Naive B cell (primary cell): ENCODE measurements at regions not wholly inside any gene's neighbourhood (a gene's known extent, or its start where the extent isn't known, plus 50 kb on each side); places are given as distances from the start of the nearest gene placed in this dataset.

Source experiments
- ATAC-seq, 2 donors: fragments of 150-1000 bp; cut with Tn5 transposase; 2 replicates each; pipeline ENCODE4 v1.10.0; 2021; ENCODE audit warnings: low read depth in 2 of 2, mild to moderate bottlenecking in 2 of 2, moderate library complexity in 2 of 2
- DNase-seq: peaks from one replicate; pipeline ENCODE4 v3.0.0; 2022
- H3K27ac Mint-ChIP-seq, 6 donors: one replicate each; pipeline ENCODE4 v1.8.0; 2020 to 2022; ENCODE audit warnings: mild to moderate bottlenecking in 6 of 6, mixed read lengths in 6 of 6, moderate library complexity in 5 of 6, inconsistent platforms in 2 of 6
- H3K27me3 Mint-ChIP-seq, 3 donors: one replicate each; pipeline ENCODE4 v1.8.0; 2021 to 2022; ENCODE audit warnings: mixed read lengths in 3 of 3, mild to moderate bottlenecking in 1 of 3
- H3K36me3 Mint-ChIP-seq, 2 donors: one replicate each; pipeline ENCODE4 v1.8.0; 2020 to 2022; ENCODE audit warnings: mixed read lengths in 2 of 2, inconsistent platforms in 1 of 2, mild to moderate bottlenecking in 1 of 2
- H3K4me1 Mint-ChIP-seq, 3 donors: one replicate each; pipeline ENCODE4 v1.8.0; 2020 to 2022; ENCODE audit warnings: mixed read lengths in 3 of 3, inconsistent platforms in 1 of 3, mild to moderate bottlenecking in 1 of 3, moderate library complexity in 1 of 3
- H3K4me3 Mint-ChIP-seq, 8 donors: one replicate each; pipeline ENCODE4 v1.8.0; 2020 to 2022; ENCODE audit warnings: mild to moderate bottlenecking in 8 of 8, mixed read lengths in 8 of 8, moderate library complexity in 8 of 8, inconsistent platforms in 2 of 8
- H3K9me3 Mint-ChIP-seq, 7 donors: one replicate each; pipeline ENCODE4 v1.8.0; 2020 to 2022; ENCODE audit warnings: mixed read lengths in 7 of 7, mild to moderate bottlenecking in 5 of 7, inconsistent platforms in 2 of 7, moderate library complexity in 1 of 7

DNA sequence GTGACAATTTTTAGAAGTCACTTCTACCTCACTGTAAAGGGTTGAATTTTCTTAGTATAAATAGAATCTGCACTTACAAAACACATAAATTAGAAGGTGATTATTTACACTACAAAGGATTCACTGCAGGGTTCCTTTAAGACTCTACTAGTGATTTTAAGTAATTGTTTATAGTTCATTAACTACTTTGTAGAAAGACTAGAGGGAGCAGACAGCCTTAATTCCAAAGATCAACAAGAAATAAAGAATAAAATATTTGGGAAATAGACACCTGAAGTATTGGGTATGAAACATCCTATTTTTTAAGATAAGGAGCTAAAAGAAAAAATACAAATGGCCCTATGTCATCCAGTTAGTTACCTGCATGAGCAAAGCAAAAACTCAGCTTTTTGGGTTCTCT is 360.5 kb upstream of the ALCAM start:
- no peak overlapping the region for H3K4me3 Mint-ChIP-seq
- no peaks in the 10 kb centered on the region for H3K36me3 Mint-ChIP-seq
- H3K27me3 Mint-ChIP-seq = no peaks in the 10 kb centered on the region
- ATAC-seq (no peak), DNase-seq (no peak)
- H3K4me1 Mint-ChIP-seq = no peaks in the 10 kb centered on the region
- H3K27ac Mint-ChIP-seq = no peak overlapping the region
- peaks cover 0 to 9% (median 3%) of the 10 kb centered on the region in 7 donors for H3K9me3 Mint-ChIP-seq

DNA sequence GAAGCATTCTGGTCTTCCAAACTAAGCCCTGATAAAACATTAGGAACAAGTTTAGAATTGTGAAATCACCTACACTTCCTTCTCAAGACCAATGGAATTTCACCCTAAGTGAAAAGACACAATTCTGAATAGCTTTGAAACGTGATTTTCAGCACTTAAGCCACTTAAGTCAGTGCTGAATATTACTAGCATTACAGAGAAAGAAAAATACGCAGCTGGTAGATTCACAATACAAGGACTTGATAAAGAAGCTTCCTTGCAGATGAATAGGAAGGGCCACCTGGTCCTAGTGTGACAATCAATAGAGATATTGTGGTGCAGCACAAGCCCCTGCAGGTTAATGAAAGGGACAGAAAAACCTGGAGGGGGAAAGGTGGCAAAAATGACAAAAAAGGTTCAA is 353.1 kb upstream of the ALCAM start:
- Mint-ChIP-seq H3K4me3 (no peak overlapping the region), H3K4me1 (no peaks in the 10 kb centered on the region), H3K27me3 (no peaks in the 10 kb centered on the region), H3K36me3 (no peaks in the 10 kb centered on the region), H3K27ac (no peak overlapping the region), H3K9me3 (peaks cover 0 to 9% (median 0%) of the 10 kb centered on the region in 7 donors)
- DNase-seq = no peak
- ATAC-seq = no peak

DNA sequence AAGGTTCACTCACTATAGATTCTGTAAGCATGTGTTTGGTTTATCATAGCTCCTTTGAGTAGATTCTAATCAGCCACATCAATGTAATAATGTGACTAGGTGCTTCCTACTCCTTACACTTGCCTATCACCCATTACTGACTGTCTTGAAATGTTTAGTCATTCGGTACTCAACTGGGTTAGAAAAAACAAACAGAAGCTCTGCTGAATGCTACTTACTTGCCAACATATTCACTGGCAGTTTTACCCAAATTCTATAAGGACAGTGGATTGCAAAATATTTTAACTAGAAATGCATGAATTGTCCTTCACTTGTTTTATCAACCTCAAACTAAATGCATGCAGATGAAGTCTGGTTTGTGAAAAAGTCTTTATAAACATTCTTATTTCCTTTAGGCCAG is 352.1 kb upstream of the ALCAM start:
- no peak for DNase-seq
- no peaks in the 10 kb centered on the region for H3K36me3 Mint-ChIP-seq
- H3K4me3 Mint-ChIP-seq = no peak overlapping the region

DNA sequence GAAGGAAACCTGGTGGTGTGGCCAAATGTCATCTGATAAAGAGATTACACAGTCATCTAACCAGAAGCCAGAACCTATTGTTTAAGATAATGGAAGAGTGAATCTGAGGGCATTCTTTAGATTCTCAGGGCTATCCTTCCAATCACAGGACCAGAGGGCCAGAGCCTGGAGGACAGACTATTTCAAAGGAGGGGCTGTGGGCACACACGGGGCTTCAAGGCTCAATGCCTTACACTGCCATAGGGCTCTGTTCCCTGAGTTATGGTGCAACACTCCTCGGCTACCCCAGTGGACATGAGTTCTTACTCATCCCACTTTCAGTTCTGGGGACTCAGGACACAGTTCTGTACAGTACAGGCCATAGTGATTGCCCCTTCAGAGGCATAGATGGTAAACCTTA is 343.9 kb upstream of the ALCAM start:
- ATAC-seq (no peak), DNase-seq (no peak)
- Mint-ChIP-seq H3K4me1 (no peaks in the 10 kb centered on the region), H3K4me3 (no peak overlapping the region), H3K27ac (no peak overlapping the region), H3K36me3 (no peaks in the 10 kb centered on the region), H3K27me3 (no peaks in the 10 kb centered on the region), H3K9me3 (no peaks in the 10 kb centered on the region)

More for the DNA sequence above, 352.1 kb upstream of the ALCAM start:
- no peaks in the 10 kb centered on the region for H3K27me3 Mint-ChIP-seq
- no peak overlapping the region for H3K27ac Mint-ChIP-seq
- H3K9me3 Mint-ChIP-seq = peaks cover 0 to under 1% (median 0%) of the 10 kb centered on the region in 7 donors
- ATAC-seq = no peak
- H3K4me1 Mint-ChIP-seq = no peaks in the 10 kb centered on the region

DNA sequence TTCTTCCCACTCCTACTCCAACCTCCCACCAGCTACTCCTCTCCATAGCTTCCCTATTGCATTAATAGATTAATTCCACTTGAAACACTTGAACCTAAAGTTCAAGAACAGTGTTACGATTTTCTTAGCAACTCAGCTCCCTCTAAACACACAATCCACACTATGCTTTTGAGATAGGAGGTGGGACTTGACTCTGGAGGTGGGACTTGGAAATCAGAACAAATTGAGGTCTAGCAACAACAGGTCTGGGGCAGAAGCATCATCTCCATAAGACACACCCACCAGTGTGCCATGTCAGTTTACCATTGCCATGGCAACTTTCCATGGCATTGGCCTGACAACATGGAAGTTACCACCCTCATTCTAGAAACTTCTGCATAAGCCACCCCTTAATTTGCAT is 336.5 kb upstream of the ALCAM start:
- Mint-ChIP-seq H3K4me3 (no peak overlapping the region), H3K27me3 (no peaks in the 10 kb centered on the region), H3K36me3 (no peaks in the 10 kb centered on the region), H3K4me1 (no peaks in the 10 kb centered on the region), H3K27ac (no peak overlapping the region), H3K9me3 (peaks cover 0 to 2% (median 0%) of the 10 kb centered on the region in 7 donors)
- ATAC-seq (no peak), DNase-seq (no peak)

DNA sequence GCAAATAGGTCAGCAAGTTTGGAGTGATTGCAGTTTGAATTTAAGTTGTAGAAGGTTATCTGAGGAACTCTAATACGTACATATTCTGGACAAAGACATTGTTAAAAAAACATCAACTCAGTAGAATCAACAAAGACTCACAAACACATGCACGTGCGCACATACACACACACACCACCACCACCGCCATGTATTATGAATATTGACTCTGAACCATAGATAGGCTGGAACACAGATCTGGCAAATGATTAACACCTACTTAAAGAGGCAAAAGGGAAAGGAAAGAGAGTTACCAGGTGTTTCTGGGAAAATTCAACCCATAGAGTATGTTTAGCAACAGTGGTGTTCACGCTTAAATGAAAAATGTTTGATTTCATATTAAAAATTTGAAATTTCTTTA is 334.2 kb upstream of the ALCAM start:
- no peaks in the 10 kb centered on the region for H3K36me3 Mint-ChIP-seq
- no peaks in the 10 kb centered on the region for H3K27me3 Mint-ChIP-seq
- ATAC-seq = no peak
- no peak for DNase-seq
- H3K4me3 Mint-ChIP-seq = no peak overlapping the region
- H3K4me1 Mint-ChIP-seq = no peaks in the 10 kb centered on the region
- H3K27ac Mint-ChIP-seq = no peak overlapping the region
- H3K9me3 Mint-ChIP-seq = peaks cover 0 to 2% (median 0%) of the 10 kb centered on the region in 7 donors

DNA sequence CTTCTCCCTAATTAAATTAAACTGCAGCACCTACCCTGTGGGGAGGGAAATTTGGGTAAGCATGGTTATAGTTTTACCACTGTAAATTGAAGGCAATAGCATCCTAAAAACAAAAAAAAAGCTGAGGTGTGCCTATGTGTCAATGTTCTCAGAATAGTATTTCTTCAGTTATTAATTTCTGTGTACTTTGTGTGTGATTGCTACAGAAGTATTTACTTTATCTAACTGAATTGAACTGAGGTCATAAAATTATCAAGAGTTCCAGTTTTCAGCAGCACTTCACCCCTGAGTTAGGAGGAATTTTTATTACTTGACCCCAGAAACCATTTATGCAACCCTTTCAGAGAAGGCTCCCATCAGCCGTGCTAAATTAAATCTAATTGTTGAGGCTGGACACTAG is 333.6 kb upstream of the ALCAM start:
- Mint-ChIP-seq H3K36me3 (no peaks in the 10 kb centered on the region), H3K4me3 (no peak overlapping the region), H3K4me1 (no peaks in the 10 kb centered on the region), H3K27ac (no peak overlapping the region), H3K9me3 (peaks cover 0 to 2% (median 0%) of the 10 kb centered on the region in 7 donors), H3K27me3 (no peaks in the 10 kb centered on the region)
- no peak for ATAC-seq
- no peak for DNase-seq

DNA sequence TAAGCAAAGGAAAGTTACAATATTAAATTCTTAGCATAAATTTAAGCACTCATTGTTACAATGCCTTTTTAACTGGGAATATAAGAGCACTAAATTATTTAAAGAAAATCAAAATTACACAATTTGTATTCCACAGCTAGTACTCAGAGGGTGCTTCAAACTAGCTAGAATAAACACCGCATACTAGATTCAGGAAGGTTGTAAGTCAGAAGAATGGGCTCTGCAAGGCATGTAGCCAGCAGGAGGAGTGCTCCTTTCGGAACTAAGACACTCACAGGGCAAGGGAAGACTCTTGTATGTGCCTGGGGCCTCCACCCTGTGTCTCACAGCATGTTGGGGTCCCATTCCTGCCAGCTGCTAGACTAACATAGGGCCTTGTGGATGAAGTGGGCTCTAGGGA is 327.7 kb upstream of the ALCAM start:
- Mint-ChIP-seq H3K4me3 (no peak overlapping the region), H3K4me1 (no peaks in the 10 kb centered on the region), H3K27me3 (no peaks in the 10 kb centered on the region), H3K9me3 (no peaks in the 10 kb centered on the region), H3K36me3 (no peaks in the 10 kb centered on the region), H3K27ac (no peak overlapping the region)
- ATAC-seq (no peak), DNase-seq (no peak)

DNA sequence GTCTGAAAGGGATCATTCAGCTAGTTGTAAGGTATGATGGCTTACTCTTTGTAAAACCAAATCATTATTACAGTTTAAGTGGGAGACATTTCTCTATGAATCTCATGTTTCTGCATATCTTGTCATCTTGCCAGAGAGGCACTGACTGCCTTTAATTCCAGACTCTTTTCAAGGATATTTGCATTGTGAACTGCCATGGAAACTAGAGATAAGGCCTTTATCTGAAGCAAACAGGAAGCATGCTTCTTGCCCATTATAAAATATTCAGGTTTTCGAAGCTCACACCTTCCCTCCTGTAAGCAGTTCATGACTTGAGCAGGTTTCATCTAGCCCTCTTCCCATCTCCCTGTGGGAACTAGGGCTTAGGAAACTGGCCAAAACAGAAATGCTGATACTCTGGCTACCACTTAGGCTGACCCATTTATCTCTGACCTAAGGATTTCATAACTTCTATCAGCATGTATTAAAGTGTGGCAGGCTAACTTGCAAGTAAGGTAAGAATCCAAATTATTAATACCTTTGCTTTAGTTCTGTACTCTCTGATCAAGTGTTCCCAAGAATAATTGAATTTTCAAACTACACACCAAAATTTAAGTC is 326.6 kb upstream of the ALCAM start:
- no peak for ATAC-seq
- Mint-ChIP-seq H3K4me1 (no peaks in the 10 kb centered on the region), H3K27me3 (no peaks in the 10 kb centered on the region), H3K27ac (peak overlapping the region in 1 of 6 donors; percentile 34), H3K9me3 (no peaks in the 10 kb centered on the region), H3K4me3 (no peak overlapping the region), H3K36me3 (no peaks in the 10 kb centered on the region)
- DNase-seq = no peak

DNA sequence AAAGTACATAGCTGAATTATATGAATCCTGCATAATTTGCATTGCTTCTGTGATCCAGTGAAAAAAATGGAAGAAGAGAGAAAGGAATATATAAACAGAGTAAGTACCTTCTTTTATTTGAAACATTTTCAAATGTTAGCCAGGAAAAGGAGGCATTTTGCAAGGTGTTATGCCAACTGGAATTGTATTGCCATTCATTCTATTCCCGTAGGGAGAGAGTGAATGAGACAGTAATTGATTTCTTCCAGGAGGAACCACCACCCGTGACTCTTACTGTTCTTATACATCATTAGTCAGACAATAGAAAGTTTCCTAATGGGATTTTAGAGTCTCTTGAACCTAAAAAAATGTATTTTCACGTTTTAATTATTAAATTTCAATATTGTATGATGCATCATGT is 324.1 kb upstream of the ALCAM start:
- Mint-ChIP-seq H3K27me3 (no peaks in the 10 kb centered on the region), H3K4me1 (no peaks in the 10 kb centered on the region), H3K4me3 (no peak overlapping the region), H3K27ac (no peak overlapping the region), H3K9me3 (no peaks in the 10 kb centered on the region), H3K36me3 (no peaks in the 10 kb centered on the region)
- ATAC-seq = no peak
- DNase-seq = no peak

DNA sequence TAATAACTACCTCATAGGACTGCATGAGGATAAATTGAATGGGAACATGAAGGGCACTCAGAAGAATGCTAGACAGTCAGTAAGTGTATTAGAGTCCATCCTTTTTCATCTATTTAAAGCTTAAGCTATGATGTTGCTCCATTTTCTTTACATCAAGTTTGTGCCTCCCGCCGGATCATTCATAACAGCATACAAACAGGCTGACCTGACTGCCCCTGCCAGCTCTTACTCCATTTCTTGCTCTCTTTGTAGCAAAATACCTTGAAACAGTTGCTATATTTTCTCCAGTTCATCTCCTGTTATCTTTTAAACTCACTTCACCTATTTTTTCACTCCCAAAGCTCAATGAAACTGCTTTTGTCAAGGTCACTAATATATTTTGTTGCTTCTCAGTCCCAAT is 315.6 kb upstream of the ALCAM start:
- no peak for ATAC-seq
- Mint-ChIP-seq H3K27me3 (no peaks in the 10 kb centered on the region), H3K27ac (peak overlapping the region in 1 of 6 donors; percentile 48)

DNA sequence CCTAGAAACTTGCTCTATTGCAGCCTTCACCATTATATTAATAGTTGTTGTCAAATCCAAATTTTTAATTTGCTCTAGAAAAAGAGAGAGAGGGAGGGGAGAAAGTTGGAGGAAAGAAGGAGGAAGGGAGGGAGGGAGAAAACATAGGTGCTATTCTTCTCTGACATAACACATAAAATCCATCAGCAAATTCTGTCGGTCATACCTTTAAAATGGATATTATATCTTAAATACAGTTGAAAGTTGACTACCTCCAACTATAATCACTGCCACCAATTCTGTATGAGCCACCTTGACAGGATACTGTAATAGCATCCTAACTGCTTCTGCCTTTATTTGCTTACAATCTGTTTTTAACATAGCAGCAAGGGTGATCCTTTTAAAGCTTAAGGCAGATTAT is 314.7 kb upstream of the ALCAM start:
- Mint-ChIP-seq H3K27me3 (no peaks in the 10 kb centered on the region), H3K4me3 (no peak overlapping the region), H3K9me3 (peaks cover 0 to 5% (median 0%) of the 10 kb centered on the region in 7 donors), H3K4me1 (no peaks in the 10 kb centered on the region), H3K27ac (no peak overlapping the region), H3K36me3 (no peaks in the 10 kb centered on the region)
- ATAC-seq (no peak), DNase-seq (no peak)

More for the DNA sequence above, 315.6 kb upstream of the ALCAM start:
- H3K4me3 Mint-ChIP-seq = no peak overlapping the region
- no peaks in the 10 kb centered on the region for H3K36me3 Mint-ChIP-seq
- H3K9me3 Mint-ChIP-seq = peaks cover 0 to 5% (median 0%) of the 10 kb centered on the region in 7 donors
- H3K4me1 Mint-ChIP-seq = no peaks in the 10 kb centered on the region
- no peak for DNase-seq

DNA sequence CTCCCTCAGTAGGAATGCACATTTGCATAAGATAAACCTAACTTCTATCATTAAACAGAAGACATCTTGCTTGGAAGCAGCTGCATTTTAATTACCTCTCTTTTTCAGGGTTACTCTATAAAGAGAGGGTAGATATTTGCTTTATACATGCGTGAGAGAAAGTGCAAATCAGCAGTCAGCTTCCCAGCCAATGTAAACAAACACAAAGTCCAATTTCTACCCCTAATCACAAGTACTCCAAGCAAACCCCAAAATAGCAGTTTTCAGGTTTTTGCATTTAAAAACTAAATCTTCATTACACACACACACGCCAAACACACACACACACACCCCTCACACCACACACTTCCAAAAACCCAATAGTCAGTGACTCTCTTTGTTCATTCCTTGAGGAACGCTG is 303.9 kb upstream of the ALCAM start:
- no peak overlapping the region for H3K4me3 Mint-ChIP-seq
- H3K9me3 Mint-ChIP-seq = peaks cover 0 to 3% (median 0%) of the 10 kb centered on the region in 7 donors
- DNase-seq (no peak), ATAC-seq (no peak)
- H3K4me1 Mint-ChIP-seq = no peaks in the 10 kb centered on the region
- no peaks in the 10 kb centered on the region for H3K36me3 Mint-ChIP-seq
- no peak overlapping the region for H3K27ac Mint-ChIP-seq
- peaks cover 0 to 4% (median 0%) of the 10 kb centered on the region in 3 donors for H3K27me3 Mint-ChIP-seq

DNA sequence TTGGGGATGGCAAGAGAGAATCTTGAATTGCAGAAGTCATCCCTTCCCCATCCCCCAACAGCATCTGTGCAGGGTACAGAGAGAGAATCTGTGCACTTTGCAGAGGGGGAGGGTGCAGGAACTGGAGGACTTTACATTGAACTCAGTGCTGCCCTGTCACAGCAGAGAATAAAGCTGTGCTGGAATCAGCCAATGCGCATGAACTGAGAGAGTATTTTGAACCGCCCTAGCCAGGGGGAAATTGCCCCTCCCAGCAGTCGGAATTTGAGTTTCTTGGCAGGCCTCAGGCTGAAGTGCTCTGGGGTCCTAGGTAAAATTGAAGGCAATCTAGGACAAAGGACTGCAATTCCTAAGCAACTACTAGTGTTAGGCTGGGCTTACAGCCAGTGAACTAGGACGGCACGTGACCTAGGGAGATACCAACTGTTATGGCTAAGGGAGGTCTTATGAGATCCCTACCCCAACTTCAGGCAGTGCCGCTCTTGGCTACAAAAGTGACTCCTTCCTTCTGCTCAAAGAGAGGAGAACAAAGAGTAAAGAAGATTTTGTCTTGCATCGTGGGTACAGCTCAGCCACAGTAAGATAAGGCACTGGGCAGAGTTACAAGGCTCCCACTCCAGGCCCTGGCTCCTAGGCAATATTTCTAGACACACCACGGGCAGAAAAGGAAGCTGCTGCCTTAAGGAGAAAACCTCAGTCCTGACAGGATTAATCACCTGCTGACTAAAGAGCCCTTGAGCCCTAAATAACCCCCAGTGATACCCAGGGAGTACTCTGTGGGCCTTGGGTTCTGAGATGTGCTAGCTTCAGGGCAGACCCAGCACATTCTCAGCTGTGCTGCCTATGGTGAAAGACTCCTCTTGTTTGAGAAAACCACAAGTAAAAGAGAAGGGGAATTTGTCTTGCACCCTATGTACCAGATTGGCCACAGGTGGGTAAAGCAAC is 300.5 kb upstream of the ALCAM start:
- Mint-ChIP-seq H3K27me3 (no peaks in the 10 kb centered on the region), H3K9me3 (peaks cover 0 to 10% (median 4%) of the 10 kb centered on the region in 7 donors), H3K4me3 (no peak overlapping the region), H3K4me1 (no peaks in the 10 kb centered on the region), H3K36me3 (no peaks in the 10 kb centered on the region), H3K27ac (no peak overlapping the region)
- no peak for ATAC-seq
- no peak for DNase-seq
